Endodermal cell (in vitro differentiated cells): ENCODE measurements at regions not wholly inside any gene's neighbourhood (a gene's known extent, or its start where the extent isn't known, plus 50 kb on each side); places are given as distances from the start of the nearest gene placed in this dataset.

ENCODE experiments used
- DNase-seq: peaks from one replicate; pipeline ENCODE4 v3.0.0-alpha.2; 2017
- H3K27ac ChIP-seq: 2 replicates; pipeline ENCODE4 v1.5.1; 2013; ENCODE audit warnings: mild to moderate bottlenecking, low read depth, low read length, moderate library complexity
- H3K27me3 ChIP-seq: 2 replicates; pipeline ENCODE4 v1.6.1; 2013; ENCODE audit warnings: mild to moderate bottlenecking, low read length, moderate library complexity; ENCODE audit not compliant: insufficient read depth, control insufficient read depth, poor library complexity, severe bottlenecking
- H3K36me3 ChIP-seq: 2 replicates; pipeline ENCODE4 v1.7.0; 2013; ENCODE audit warnings: mild to moderate bottlenecking, low read length, moderate library complexity; ENCODE audit not compliant: control insufficient read depth, insufficient read depth
- H3K4me1 ChIP-seq: one replicate; pipeline ENCODE4 v1.7.0; 2013; ENCODE audit warnings: low read length; ENCODE audit not compliant: control insufficient read depth, insufficient read depth
- H3K4me3 ChIP-seq: 2 replicates; pipeline ENCODE4 v1.5.1; 2013; ENCODE audit warnings: mild to moderate bottlenecking, low read length, moderate library complexity
- H3K9ac ChIP-seq: 2 replicates; pipeline ENCODE4 v1.6.1; 2013; ENCODE audit warnings: mild to moderate bottlenecking, low read length, moderate library complexity; ENCODE audit not compliant: poor library complexity, severe bottlenecking; ENCODE audit errors: extremely low read depth
- H3K9me3 ChIP-seq: 2 replicates; pipeline ENCODE4 v1.6.1; 2013; ENCODE audit warnings: mild to moderate bottlenecking, low read length, moderate library complexity; ENCODE audit not compliant: control insufficient read depth
- H3K27ac Mint-ChIP-seq: 2 replicates; pipeline ENCODE4 v1.8.0; 2020; ENCODE audit warnings: mixed read lengths
- H3K27me3 Mint-ChIP-seq: 2 replicates; pipeline ENCODE4 v1.8.0; 2021; ENCODE audit warnings: mild to moderate bottlenecking, mixed read lengths; ENCODE audit not compliant: insufficient read depth
- H3K36me3 Mint-ChIP-seq: 2 replicates; pipeline ENCODE4 v1.8.0; 2020; ENCODE audit warnings: low read depth, mixed read lengths
- H3K4me1 Mint-ChIP-seq: 2 replicates; pipeline ENCODE4 v1.8.0; 2020; ENCODE audit warnings: mixed read lengths
- H3K4me3 Mint-ChIP-seq: 2 replicates; pipeline ENCODE4 v1.8.0; 2020; ENCODE audit warnings: mild to moderate bottlenecking, moderate library complexity, mixed read lengths
- H3K9me3 Mint-ChIP-seq: 2 replicates; pipeline ENCODE4 v1.8.0; 2020; ENCODE audit warnings: mild to moderate bottlenecking, mixed read lengths
- WGBS, 2 experiments: methylation state at CpG; one replicate each; pipeline versions ENCODE4 v1.1.5 to v1.1.7; 2013; ENCODE audit warnings: missing lambda C conversion rate in 2 of 2, mixed read lengths in 1 of 2; ENCODE audit not compliant: insufficient coverage in 1 of 2, insufficient read length in 1 of 2; 5-methylcytosine and 5-hydroxymethylcytosine counted together
- TF ChIP-seq, protein P1 (sequence below): fragments of 200-600 bp; sonication (generic); conservative IDR thresholded peaks from 2 replicates; pipeline ENCODE4 v1.5.0; 2021; ENCODE audit warnings: antibody characterized with exemption, mild to moderate bottlenecking

DNA sequence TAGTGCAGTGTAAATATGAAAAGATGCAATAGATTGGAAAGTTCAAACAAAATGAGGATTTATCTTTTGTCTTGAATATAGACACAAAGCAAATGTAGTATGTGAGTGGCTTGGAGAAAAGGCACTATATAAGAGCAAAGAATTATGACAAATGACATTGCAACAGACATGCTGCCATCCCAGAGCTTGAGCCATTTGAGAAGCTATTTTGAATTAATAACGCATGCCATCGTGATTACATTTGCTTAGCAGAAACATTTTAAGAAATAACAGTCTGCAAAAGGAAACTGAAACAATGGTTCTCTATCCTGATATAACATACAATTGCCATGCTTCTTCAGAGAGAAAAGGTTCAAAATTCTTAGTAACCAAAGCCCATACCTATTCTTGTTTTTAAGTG is 677.1 kb downstream of the ZEB2 start:
- Histone ChIP-seq H3K4me3 (no peak overlapping the region), H3K27ac (no peak overlapping the region), H3K9ac (no peak overlapping the region), H3K36me3 (no peaks in the 10 kb centered on the region), H3K4me1 (no peaks in the 10 kb centered on the region), H3K9me3 (no peaks in the 10 kb centered on the region), H3K27me3 (no peaks in the 10 kb centered on the region)
- no peak overlapping the region for H3K27ac Mint-ChIP-seq
- no peaks in the 10 kb centered on the region for H3K4me1 Mint-ChIP-seq
- no peaks in the 10 kb centered on the region for H3K9me3 Mint-ChIP-seq
- peaks cover 2% of the 10 kb centered on the region for H3K27me3 Mint-ChIP-seq
- TF ChIP-seq, protein P1, sequence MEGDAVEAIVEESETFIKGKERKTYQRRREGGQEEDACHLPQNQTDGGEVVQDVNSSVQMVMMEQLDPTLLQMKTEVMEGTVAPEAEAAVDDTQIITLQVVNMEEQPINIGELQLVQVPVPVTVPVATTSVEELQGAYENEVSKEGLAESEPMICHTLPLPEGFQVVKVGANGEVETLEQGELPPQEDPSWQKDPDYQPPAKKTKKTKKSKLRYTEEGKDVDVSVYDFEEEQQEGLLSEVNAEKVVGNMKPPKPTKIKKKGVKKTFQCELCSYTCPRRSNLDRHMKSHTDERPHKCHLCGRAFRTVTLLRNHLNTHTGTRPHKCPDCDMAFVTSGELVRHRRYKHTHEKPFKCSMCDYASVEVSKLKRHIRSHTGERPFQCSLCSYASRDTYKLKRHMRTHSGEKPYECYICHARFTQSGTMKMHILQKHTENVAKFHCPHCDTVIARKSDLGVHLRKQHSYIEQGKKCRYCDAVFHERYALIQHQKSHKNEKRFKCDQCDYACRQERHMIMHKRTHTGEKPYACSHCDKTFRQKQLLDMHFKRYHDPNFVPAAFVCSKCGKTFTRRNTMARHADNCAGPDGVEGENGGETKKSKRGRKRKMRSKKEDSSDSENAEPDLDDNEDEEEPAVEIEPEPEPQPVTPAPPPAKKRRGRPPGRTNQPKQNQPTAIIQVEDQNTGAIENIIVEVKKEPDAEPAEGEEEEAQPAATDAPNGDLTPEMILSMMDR = no peak
- H3K36me3 Mint-ChIP-seq = no peaks in the 10 kb centered on the region
- H3K4me3 Mint-ChIP-seq = no peak overlapping the region
- no peak for DNase-seq
- WGBS, 2 experiments = 96 to 100% methylated on average over 2 of the region's 2 CpGs

DNA sequence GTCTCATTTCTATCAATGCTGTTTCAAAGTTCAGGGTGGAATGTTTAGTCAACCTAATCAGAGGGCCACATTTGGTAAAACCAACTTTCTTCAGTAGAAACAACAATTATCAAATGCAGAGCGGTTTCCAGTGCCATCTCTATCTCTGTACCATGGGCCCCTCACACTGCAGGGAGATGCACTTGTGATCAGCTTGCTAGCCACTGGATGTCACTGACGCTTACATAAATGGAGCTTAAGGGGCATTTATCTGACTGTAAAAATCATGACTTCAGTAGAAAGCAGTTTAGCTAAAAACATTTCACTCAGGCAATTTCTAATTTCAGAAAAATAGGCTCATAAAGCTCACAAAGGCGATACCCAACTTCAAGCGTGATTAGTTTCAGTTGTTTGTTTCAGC is 678.0 kb downstream of the ZEB2 start:
- Histone ChIP-seq H3K9me3 (no peaks in the 10 kb centered on the region), H3K27me3 (no peaks in the 10 kb centered on the region), H3K4me3 (no peak overlapping the region), H3K36me3 (no peaks in the 10 kb centered on the region), H3K9ac (no peak overlapping the region), H3K4me1 (no peaks in the 10 kb centered on the region), H3K27ac (no peak overlapping the region)
- no peaks in the 10 kb centered on the region for H3K36me3 Mint-ChIP-seq
- no peaks in the 10 kb centered on the region for H3K9me3 Mint-ChIP-seq
- no peak overlapping the region for H3K27ac Mint-ChIP-seq
- H3K27me3 Mint-ChIP-seq = peaks cover 2% of the 10 kb centered on the region
- no peaks in the 10 kb centered on the region for H3K4me1 Mint-ChIP-seq
- DNase-seq = no peak
- TF ChIP-seq, protein P1 = peak; percentile 51
- 92 to 93% methylated on average over 4 of the region's 4 CpGs for WGBS, 2 experiments
- no peak overlapping the region for H3K4me3 Mint-ChIP-seq

DNA sequence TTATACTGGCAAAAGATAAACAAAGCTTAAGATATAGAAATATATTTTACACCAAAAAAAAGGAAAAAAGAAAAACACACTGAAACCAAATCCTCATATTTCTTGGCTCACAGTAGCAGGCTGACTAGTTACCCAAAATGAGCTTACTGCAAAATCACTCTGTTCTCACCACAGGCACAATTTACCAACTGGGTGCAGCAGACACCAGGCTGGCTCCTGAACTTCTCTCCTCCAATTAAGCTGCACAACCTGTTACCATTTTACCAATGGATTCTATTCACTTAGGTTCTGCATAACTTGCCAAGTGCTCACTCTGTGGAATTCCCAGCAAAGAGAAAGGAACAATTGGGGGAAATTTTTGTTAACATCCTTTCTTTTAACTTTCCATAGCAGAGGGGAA is 679.3 kb downstream of the ZEB2 start:
- no peaks in the 10 kb centered on the region for H3K4me1 ChIP-seq
- H3K36me3 ChIP-seq = no peaks in the 10 kb centered on the region
- no peaks in the 10 kb centered on the region for H3K36me3 Mint-ChIP-seq
- no peak overlapping the region for H3K27ac Mint-ChIP-seq
- no peaks in the 10 kb centered on the region for H3K4me1 Mint-ChIP-seq
- H3K9me3 ChIP-seq = no peaks in the 10 kb centered on the region
- no peak for DNase-seq
- no peak overlapping the region for H3K4me3 ChIP-seq
- no peaks in the 10 kb centered on the region for H3K9me3 Mint-ChIP-seq
- TF ChIP-seq, protein P1 = no peak
- H3K27ac ChIP-seq = no peak overlapping the region
- H3K27me3 Mint-ChIP-seq = no peaks in the 10 kb centered on the region
- no peaks in the 10 kb centered on the region for H3K27me3 ChIP-seq
- H3K4me3 Mint-ChIP-seq = no peak overlapping the region
- H3K9ac ChIP-seq = no peak overlapping the region
